H9 (cell line): ENCODE measurements at regions not wholly inside any gene's neighbourhood (a gene's known extent, or its start where the extent isn't known, plus 50 kb on each side); places are given as distances from the start of the nearest gene placed in this dataset.

Experiments used
- DNase-seq: peaks from one replicate; pipeline ENCODE4 v3.0.0-alpha.2; 2017
- H2AFZ ChIP-seq: one replicate; pipeline ENCODE4 v1.6.1; 2013; ENCODE audit warnings: mild to moderate bottlenecking, low read length, control low read depth, moderate library complexity
- H2AK5ac ChIP-seq: 2 replicates; pipeline ENCODE4 v1.6.1; 2013; ENCODE audit warnings: low read length, control low read depth, mixed read lengths; ENCODE audit not compliant: insufficient read length
- H2BK120ac ChIP-seq: one replicate; pipeline ENCODE4 v1.6.1; 2013; ENCODE audit warnings: low read depth, mild to moderate bottlenecking, low read length, control low read depth, inconsistent platforms; ENCODE audit not compliant: poor library complexity, severe bottlenecking
- H2BK12ac ChIP-seq: 2 replicates; pipeline ENCODE4 v1.6.1; 2013; ENCODE audit warnings: low read length, control low read depth, mixed read lengths, low read depth; ENCODE audit not compliant: insufficient read length
- H2BK15ac ChIP-seq: 2 replicates; pipeline ENCODE4 v1.6.1; 2013; ENCODE audit warnings: low read depth, low read length, control low read depth
- H2BK20ac ChIP-seq: one replicate; pipeline ENCODE4 v1.6.1; 2013; ENCODE audit warnings: low read depth, mild to moderate bottlenecking, low read length, control low read depth, inconsistent platforms; ENCODE audit not compliant: poor library complexity, severe bottlenecking
- H2BK5ac ChIP-seq: 2 replicates; pipeline ENCODE4 v1.6.1; 2013; ENCODE audit warnings: low read length, control low read depth, mixed read lengths; ENCODE audit not compliant: insufficient read length
- H3K14ac ChIP-seq: 2 replicates; pipeline ENCODE4 v1.6.1; 2013; ENCODE audit warnings: low read length, control low read depth; ENCODE audit not compliant: insufficient read depth
- H3K18ac ChIP-seq: 2 replicates; pipeline ENCODE4 v1.6.1; 2013; ENCODE audit warnings: low read depth, mild to moderate bottlenecking, mixed read lengths, low read length, control low read depth; ENCODE audit not compliant: insufficient read length
- H3K23ac ChIP-seq: 2 replicates; pipeline ENCODE4 v1.6.1; 2013; ENCODE audit warnings: low read length, control low read depth, mixed read lengths, low read depth; ENCODE audit not compliant: insufficient read length
- H3K23me2 ChIP-seq: 2 replicates; pipeline ENCODE4 v1.6.1; 2013; ENCODE audit warnings: low read depth, mild to moderate bottlenecking, mixed read lengths, low read length, control low read depth; ENCODE audit not compliant: insufficient read length, poor library complexity, severe bottlenecking
- H3K27ac ChIP-seq: 2 replicates; pipeline ENCODE4 v1.5.1; 2013; ENCODE audit warnings: low read length, control low read depth, mixed read lengths, low read depth; ENCODE audit not compliant: insufficient read length
- H3K27me3 ChIP-seq: 2 replicates; pipeline ENCODE4 v1.6.1; 2013; ENCODE audit warnings: low read length, control low read depth, inconsistent platforms; ENCODE audit not compliant: insufficient read depth
- H3K4ac ChIP-seq: 2 replicates; pipeline ENCODE4 v1.6.1; 2013; ENCODE audit warnings: low read depth, mild to moderate bottlenecking, control low read depth, inconsistent platforms, low read length, moderate library complexity
- H3K4me1 ChIP-seq: 2 replicates; pipeline ENCODE4 v1.6.1; 2013; ENCODE audit warnings: low read length, control low read depth, inconsistent platforms; ENCODE audit not compliant: insufficient read depth
- H3K4me2 ChIP-seq: 2 replicates; pipeline ENCODE4 v1.6.1; 2013; ENCODE audit warnings: low read length, control low read depth, mixed read lengths; ENCODE audit not compliant: insufficient read length, insufficient read depth
- H3K56ac ChIP-seq: 2 replicates; pipeline ENCODE4 v1.6.1; 2013; ENCODE audit warnings: low read depth, mild to moderate bottlenecking, mixed read lengths, low read length, control low read depth; ENCODE audit not compliant: insufficient read length
- H3K79me1 ChIP-seq: 2 replicates; pipeline ENCODE4 v1.6.1; 2013; ENCODE audit warnings: low read depth, mild to moderate bottlenecking, moderate library complexity, low read length, control low read depth, inconsistent platforms; ENCODE audit not compliant: insufficient read depth, poor library complexity, severe bottlenecking
- H3K79me2 ChIP-seq: 2 replicates; pipeline ENCODE4 v1.6.1; 2013; ENCODE audit warnings: low read length, control low read depth, inconsistent platforms; ENCODE audit not compliant: insufficient read depth
- H3K9ac ChIP-seq: 2 replicates; pipeline ENCODE4 v1.6.1; 2013; ENCODE audit warnings: low read length, control low read depth, mixed read lengths; ENCODE audit not compliant: insufficient read length; ENCODE audit errors: extremely low read depth
- H3K9me3 ChIP-seq: one replicate; pipeline ENCODE4 v1.6.1; 2013; ENCODE audit warnings: low read depth, low read length, inconsistent platforms; ENCODE audit not compliant: control insufficient read depth
- H3T11ph ChIP-seq: one replicate; pipeline ENCODE4 v1.6.1; 2013; ENCODE audit warnings: mild to moderate bottlenecking, low read length, control low read depth, inconsistent platforms
- H4K20me1 ChIP-seq: one replicate; pipeline ENCODE4 v1.6.1; 2013; ENCODE audit not compliant: control insufficient read depth, insufficient read length, insufficient read depth
- H4K5ac ChIP-seq: 2 replicates; pipeline ENCODE4 v1.6.1; 2013; ENCODE audit warnings: low read depth, mild to moderate bottlenecking, mixed read lengths, low read length, control low read depth; ENCODE audit not compliant: insufficient read length
- H4K8ac ChIP-seq: replicated peaks from 2 replicates; pipeline ENCODE4 v1.6.1; 2013; ENCODE audit warnings: low read length, control low read depth, mixed read lengths, low read depth; ENCODE audit not compliant: insufficient read length
- H4K91ac ChIP-seq: 2 replicates; pipeline ENCODE4 v1.6.1; 2013; ENCODE audit warnings: low read depth, mild to moderate bottlenecking, moderate library complexity, mixed read lengths, low read length, control low read depth; ENCODE audit not compliant: insufficient read length
- H3K27ac Mint-ChIP-seq, 3 experiments: 2 replicates in 2 of 3; 3 replicates in 1 of 3; pipeline ENCODE4 v1.8.0; 2020 to 2021; ENCODE audit warnings: mixed read lengths in 3 of 3, mild to moderate bottlenecking in 1 of 3, moderate library complexity in 1 of 3
- H3K27me3 Mint-ChIP-seq: 2 replicates; pipeline ENCODE4 v1.8.0; 2021; ENCODE audit warnings: low read depth, mild to moderate bottlenecking, moderate library complexity, mixed read lengths
- H3K36me3 Mint-ChIP-seq, 3 experiments: 2 replicates in 2 of 3; 3 replicates in 1 of 3; pipeline ENCODE4 v1.8.0; 2020 to 2021; ENCODE audit warnings: low read depth in 3 of 3, mixed read lengths in 3 of 3; ENCODE audit not compliant: insufficient read depth in 1 of 3
- H3K4me1 Mint-ChIP-seq, 2 experiments: 2 replicates each; pipeline ENCODE4 v1.8.0; 2020; ENCODE audit warnings: mixed read lengths in 2 of 2
- H3K4me3 Mint-ChIP-seq, 2 experiments: 2 replicates in 1 of 2; 3 replicates in 1 of 2; pipeline ENCODE4 v1.8.0; 2020 to 2021; ENCODE audit warnings: mild to moderate bottlenecking in 2 of 2, mixed read lengths in 2 of 2, moderate library complexity in 1 of 2
- H3K9me3 Mint-ChIP-seq, 2 experiments: 2 replicates in 1 of 2; 3 replicates in 1 of 2; pipeline ENCODE4 v1.8.0; 2020; ENCODE audit warnings: mild to moderate bottlenecking in 2 of 2, mixed read lengths in 2 of 2, moderate library complexity in 1 of 2
- CTCF ChIP-seq: fragments of 200-600 bp; sonication (generic); conservative IDR thresholded peaks from 3 replicates; pipeline ENCODE4 v1.8.0; 2021; ENCODE audit warnings: antibody characterized with exemption, mild to moderate bottlenecking
- WGBS: extraction: QIAGEN DNeasy Blood & Tissue Kit; methylation state at CpG from one replicate; pipeline ENCODE4 v1.1.7; 2013; ENCODE audit warnings: missing lambda C conversion rate, low lambda C conversion rate, mixed read lengths; ENCODE audit not compliant: insufficient read length; ENCODE audit errors: extremely low coverage; 5-methylcytosine and 5-hydroxymethylcytosine counted together

- Mint-ChIP-seq H3K4me3 (no peak overlapping the region), H3K36me3 (peaks cover 0 to 8% (median 2%) of the 10 kb centered on the region in 3 experiments; a peak in 2 of 7 replicates), H3K4me1 (peaks cover 0 to 5% of the 10 kb centered on the region in 2 experiments; a peak in 2 of 4 replicates), H3K9me3 (peaks cover 8 to 14% of the 10 kb centered on the region in 2 experiments; a peak in 4 of 5 replicates), H3K27me3 (peaks cover 24% of the 10 kb centered on the region), H3K27ac (no peak overlapping the region)
- no peak overlapping the region for H2BK120ac ChIP-seq
- no peak overlapping the region for H2AFZ ChIP-seq
- H3K14ac ChIP-seq, result no peak overlapping the region
- no peak overlapping the region for H3K18ac ChIP-seq
- no peak overlapping the region for H4K8ac ChIP-seq
- H3K4ac ChIP-seq, result no peak overlapping the region
- TF ChIP-seq CTCF, result no peak
- H3K4me2 ChIP-seq, result no peak overlapping the region
- no peaks in the 10 kb centered on the region for H3K9me3 ChIP-seq
- H3K79me2 ChIP-seq, result no peaks in the 10 kb centered on the region
- no CpG with 5 or more reads among the region's 10 CpGs for WGBS
- H2BK15ac ChIP-seq, result no peak overlapping the region
- H3K23ac ChIP-seq, result no peak overlapping the region
- no peak overlapping the region for H3T11ph ChIP-seq
- no peaks in the 10 kb centered on the region for H3K79me1 ChIP-seq
- H2BK5ac ChIP-seq, result no peak overlapping the region
- H4K5ac ChIP-seq, result no peak overlapping the region
- no peaks in the 10 kb centered on the region for H3K23me2 ChIP-seq
- no peak overlapping the region for H4K91ac ChIP-seq
- H2BK12ac ChIP-seq, result no peak overlapping the region
- H4K20me1 ChIP-seq, result no peaks in the 10 kb centered on the region
- no peak overlapping the region for H3K9ac ChIP-seq
- H3K56ac ChIP-seq, result no peak overlapping the region
- H3K27ac ChIP-seq, result no peak overlapping the region
- H2AK5ac ChIP-seq, result no peak overlapping the region
- H2BK20ac ChIP-seq, result no peak overlapping the region
- no peaks in the 10 kb centered on the region for H3K4me1 ChIP-seq
- no peak for DNase-seq
- H3K27me3 ChIP-seq, result no peaks in the 10 kb centered on the region
Measured at GRCh38 chr14:104377256-104377655, 202.3 kb upstream of the C14orf180 start.
